ENCODE measurements at regions not wholly inside any gene's neighbourhood (a gene's known extent, or its start where the extent isn't known, plus 50 kb on each side); places are given as distances from the start of the nearest gene placed in this dataset.
"Not testable (repeated sequence)": the region's sequence is repeated elsewhere in the genome, so short reads cannot be mapped to it uniquely, and the experiment has no call there.

DNA sequence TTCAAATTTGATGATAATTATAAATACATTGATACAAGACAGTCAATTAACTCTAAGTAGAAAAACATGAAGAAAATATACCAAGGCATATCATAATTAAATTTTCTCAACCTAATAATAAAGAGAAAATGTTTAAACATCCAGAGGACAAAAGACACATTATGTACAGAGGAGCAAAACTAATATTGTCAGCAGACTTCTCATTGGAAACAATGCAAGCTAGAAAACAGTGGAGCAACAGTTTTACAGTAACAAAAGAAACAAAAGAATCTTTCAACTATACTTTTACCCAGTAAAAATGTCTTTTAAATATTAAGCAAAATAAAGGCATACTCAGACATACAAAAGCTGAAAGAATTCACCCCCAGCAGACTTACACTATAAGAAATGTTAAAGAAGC lies 238.0 kb downstream of the TMA16 start:
- TF ChIP-seq, protein P1, sequence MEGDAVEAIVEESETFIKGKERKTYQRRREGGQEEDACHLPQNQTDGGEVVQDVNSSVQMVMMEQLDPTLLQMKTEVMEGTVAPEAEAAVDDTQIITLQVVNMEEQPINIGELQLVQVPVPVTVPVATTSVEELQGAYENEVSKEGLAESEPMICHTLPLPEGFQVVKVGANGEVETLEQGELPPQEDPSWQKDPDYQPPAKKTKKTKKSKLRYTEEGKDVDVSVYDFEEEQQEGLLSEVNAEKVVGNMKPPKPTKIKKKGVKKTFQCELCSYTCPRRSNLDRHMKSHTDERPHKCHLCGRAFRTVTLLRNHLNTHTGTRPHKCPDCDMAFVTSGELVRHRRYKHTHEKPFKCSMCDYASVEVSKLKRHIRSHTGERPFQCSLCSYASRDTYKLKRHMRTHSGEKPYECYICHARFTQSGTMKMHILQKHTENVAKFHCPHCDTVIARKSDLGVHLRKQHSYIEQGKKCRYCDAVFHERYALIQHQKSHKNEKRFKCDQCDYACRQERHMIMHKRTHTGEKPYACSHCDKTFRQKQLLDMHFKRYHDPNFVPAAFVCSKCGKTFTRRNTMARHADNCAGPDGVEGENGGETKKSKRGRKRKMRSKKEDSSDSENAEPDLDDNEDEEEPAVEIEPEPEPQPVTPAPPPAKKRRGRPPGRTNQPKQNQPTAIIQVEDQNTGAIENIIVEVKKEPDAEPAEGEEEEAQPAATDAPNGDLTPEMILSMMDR (conservative IDR thresholded peaks at IDR 0.05): no peak
- H3K27ac ChIP-seq: no peak overlapping the region

DNA sequence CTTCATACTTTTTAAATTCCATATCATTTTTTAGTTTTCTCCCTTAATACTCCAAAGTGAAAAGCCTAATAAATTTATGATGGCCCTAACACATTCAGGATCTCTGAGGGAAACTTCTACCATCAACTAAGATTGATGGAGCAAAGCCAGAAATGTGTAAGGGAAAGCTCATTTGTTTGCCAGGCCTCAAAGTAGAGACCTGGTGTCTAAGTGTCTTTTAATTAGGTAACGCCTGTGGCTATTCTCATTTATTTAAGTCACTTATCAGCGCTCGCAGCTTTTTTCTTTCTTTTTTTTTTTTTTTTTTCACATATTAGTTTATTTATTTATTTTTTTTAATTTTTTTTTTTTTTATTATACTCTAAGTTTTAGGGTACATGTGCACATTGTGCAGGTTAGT lies 242.4 kb downstream of the TMA16 start:
- TF ChIP-seq, protein P1 (conservative IDR thresholded peaks at IDR 0.05): no peak
- no peak overlapping the region for H3K27ac ChIP-seq

DNA sequence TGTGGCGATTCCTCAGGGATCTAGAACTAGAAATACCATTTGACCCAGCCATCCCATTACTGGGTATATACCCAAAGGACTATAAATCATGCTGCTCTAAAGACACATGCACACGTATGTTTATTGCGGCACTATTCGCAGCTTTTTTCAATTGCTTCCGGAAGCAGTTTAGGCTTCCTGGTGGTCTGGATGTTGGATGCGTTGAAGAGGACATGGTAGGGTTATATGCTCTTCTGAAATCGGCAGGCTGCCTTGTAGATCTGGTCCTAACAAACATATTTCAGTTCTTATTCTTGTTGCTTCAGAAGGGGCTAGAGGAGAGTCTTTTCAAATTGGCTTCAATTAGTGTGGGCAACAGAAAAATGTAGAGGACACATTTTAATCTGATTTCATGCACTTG lies 243.4 kb downstream of the TMA16 start:
- not testable (repeated sequence) for H3K27ac ChIP-seq

DNA sequence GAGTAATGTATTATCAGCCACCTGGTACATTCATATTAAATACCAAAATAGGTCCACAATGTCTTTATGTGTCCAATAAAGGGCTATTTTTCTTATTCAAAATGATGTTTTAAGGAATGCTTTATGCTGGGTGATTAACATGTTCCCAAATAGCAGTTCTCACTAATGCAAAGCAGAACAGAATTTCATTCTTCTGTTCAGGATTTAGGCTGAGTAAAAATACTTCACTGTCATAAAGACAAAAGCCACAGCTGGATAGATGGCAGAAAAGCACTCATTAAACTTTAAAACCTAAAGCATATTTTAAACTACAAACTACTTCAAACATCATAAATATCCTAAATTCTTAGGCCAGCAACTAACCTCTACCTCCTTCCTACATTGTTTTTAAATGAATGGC lies 244.0 kb downstream of the TMA16 start:
- TF ChIP-seq, protein P1 (conservative IDR thresholded peaks at IDR 0.05): no peak
- H3K27ac ChIP-seq: no peak overlapping the region

DNA sequence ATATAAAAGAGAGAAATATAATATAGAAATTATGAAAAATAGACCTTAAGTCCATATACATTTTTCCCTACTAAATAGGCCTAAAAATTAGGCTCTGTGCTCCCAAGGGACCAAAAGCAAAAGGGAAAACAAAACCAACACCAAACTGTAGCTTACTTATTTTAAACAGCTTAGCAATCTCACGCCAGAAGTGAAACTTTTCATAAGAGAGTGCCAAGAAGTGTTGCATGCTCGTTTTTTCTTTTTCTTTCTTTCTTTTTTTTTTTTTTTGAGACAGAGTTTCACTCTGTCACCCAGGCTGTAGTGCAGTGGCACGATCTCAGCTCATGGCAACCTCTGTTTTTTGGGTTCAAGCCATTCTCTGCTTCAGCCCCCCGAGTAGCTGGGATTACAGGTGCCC lies 250.4 kb downstream of the TMA16 start:
- no peak overlapping the region for H3K27ac ChIP-seq
- TF ChIP-seq, protein P1 (conservative IDR thresholded peaks at IDR 0.05): no peak

DNA sequence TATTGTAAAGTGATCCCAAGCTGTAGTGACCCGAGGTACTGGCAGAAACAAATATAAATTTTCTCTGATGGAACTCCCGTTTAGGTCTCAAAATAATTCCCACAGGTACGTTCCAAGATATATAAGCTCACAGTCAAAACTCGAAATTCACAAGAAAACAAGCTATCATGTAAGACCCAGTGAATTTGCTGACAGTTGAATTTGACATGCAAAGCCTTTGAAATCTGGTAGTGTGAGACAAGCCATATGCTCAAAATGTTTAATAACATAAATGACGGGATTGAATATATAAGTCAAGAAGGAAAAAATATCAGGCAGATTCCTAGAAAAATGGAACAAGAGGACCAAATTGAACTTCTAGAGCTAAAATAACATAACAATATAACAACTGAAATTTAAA lies 252.8 kb downstream of the TMA16 start:
- TF ChIP-seq, protein P1 (conservative IDR thresholded peaks at IDR 0.05): no peak

DNA sequence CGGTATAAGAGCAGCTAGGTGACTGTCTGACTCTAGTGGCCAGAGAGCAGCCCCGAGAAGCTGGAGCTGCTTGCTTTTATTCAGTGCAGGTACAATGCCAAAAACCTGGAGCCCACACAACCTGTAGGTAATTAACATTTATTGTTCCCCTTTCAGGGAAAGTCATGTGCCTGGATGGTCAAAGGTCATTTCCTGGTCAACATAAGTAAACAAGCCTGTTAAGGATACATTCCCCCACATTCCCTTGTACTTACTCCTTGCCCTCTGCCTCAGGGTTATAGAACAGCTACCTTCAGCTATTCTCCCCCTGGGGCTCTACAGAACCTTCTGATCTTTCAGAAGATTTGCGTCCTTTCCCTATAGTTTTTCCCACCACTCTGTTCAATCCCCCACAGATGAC lies 253.4 kb downstream of the TMA16 start:
- TF ChIP-seq, protein P1 (conservative IDR thresholded peaks at IDR 0.05): no peak
- no peak overlapping the region for H3K27ac ChIP-seq

More for the DNA sequence above, 252.8 kb downstream of the TMA16 start:
- H3K27ac ChIP-seq: no peak overlapping the region

DNA sequence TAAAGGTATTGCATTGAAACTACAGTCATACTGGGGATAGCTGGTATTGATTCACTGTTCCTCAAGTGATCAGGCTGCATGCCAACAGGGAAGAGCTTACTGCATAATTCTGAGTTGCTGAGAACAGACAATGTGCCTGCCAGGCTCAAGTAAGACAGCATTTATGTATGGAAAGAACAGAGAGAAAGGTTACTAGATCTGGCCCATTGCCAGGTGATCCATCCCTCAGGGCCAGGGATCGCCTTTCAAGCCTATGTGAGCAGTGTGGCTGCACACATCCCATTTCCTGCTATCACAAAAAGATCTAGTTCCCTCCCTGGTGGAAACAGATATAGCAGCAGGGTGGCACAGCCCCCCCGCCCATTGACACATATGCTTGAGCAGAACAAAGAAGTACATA lies 254.0 kb downstream of the TMA16 start:
- no peak overlapping the region for H3K27ac ChIP-seq
- TF ChIP-seq, protein P1 (conservative IDR thresholded peaks at IDR 0.05): no peak

Data from VCaP (cell line).